CD4-positive, alpha-beta T cell treated with Interleukin-15 for 4 hours (primary cell): ENCODE measurements at regions not wholly inside any gene's neighbourhood (a gene's known extent, or its start where the extent isn't known, plus 50 kb on each side); places are given as distances from the start of the nearest gene placed in this dataset.

Experiments used
- DNase-seq: peaks from one replicate; pipeline ENCODE4 v3.0.0-alpha.2; 2020; ENCODE audit warnings: low spot score

GRCh38 chr1:218938259-218938658 lies 235.4 kb upstream of the LYPLAL1 start:
- DNase-seq: no peak

DNA sequence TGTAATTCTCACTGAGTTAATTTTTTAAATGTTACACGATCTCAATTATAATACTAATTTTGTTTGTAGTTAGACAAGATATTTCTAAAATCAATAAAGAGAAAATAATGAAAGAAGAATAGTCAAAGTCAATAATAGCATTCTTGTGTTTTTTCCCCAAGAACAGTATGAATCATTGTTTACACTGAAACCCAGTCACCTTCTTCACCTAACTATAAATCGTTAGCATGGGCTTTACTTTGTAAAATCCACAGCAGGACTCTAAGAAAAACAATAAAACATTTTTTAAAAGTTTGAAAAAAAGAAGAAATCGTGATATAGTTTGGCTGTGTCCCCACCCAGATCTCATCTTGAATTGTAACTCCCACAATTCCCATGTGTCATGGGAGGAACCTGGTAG lies 234.6 kb upstream of the LYPLAL1 start:
- no peak for DNase-seq

DNA sequence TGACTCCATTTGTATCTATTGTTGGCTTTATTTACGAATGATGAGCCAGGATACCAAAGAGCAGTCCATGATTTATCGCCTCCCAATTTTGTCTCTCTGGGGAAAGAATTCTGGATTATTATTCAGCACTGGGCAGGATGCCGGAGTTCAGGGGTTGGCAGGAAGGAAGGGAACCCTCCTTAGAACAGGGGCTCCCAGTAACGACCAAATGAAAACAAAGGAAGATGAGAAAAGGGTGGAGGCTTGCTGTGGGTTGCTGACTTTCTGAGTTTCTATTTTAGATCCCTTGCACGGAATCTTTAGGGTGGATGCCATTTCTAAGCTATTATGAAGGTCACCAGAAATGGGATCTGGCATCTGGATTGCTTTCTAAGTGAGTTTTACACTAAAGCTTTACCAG lies 231.2 kb upstream of the LYPLAL1 start:
- DNase-seq: no peak

- DNase-seq: no peak
Measured at GRCh38 chr1:218943371-218943770, 230.3 kb upstream of the LYPLAL1 start.

GRCh38 chr1:218945050-218945449 lies 228.6 kb upstream of the LYPLAL1 start:
- DNase-seq: no peak

DNA sequence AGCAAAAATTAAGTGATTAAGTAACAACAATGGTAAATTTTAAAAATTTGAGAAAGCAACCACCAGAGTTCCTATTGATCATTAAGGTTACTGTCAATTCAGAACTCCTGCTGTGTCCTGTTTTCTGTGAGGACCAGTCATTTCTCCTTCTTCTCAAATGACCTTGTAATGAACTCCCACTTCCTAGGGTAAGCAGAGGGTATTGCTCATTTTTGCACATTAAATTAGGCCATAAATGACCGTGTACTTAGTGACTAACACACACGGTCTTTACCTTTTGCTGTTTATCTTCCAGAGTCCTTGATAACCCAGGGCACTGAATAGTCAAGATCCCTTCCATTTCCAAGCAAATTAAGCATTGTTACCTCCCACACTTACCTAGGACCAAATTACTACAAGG lies 227.5 kb upstream of the LYPLAL1 start:
- DNase-seq: no peak

DNA sequence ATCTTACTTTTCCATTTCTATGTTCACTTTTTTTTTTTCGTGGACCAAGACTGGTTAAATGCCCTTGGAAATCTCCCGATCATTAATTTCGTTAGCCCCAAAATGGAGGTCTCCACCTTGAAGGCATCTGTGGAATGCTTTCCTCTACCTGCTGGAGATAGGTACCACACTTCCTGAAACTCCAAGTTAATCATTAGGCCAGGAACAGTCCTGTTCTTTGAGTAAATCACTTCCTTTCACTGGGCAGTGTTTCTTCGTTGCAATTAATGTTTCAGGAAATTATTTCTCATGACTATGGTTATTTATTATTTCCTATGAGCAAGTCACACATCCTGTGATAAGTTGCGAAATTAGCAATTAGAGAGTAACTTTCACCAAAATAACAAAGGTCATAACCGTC lies 225.2 kb upstream of the LYPLAL1 start:
- no peak for DNase-seq

DNA sequence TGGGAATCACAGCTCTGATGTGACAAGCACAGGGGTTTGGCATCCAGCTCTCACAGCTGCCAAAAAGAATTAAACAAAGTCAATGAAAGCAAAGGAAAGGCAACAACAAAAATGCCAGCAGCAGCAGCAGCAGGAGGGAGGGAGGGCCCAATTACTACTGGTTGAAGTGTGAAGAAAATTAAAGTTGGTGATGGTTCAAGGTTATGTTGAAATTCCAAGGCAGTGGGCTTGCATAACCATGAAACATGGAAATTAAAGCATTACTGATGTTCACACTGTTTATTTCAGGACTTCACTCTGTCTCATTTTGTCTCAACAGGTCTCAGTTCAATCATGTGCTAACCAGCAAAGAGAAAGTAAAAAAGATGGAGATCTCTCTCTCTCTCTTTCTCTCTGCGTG lies 220.3 kb upstream of the LYPLAL1 start:
- DNase-seq: no peak

DNA sequence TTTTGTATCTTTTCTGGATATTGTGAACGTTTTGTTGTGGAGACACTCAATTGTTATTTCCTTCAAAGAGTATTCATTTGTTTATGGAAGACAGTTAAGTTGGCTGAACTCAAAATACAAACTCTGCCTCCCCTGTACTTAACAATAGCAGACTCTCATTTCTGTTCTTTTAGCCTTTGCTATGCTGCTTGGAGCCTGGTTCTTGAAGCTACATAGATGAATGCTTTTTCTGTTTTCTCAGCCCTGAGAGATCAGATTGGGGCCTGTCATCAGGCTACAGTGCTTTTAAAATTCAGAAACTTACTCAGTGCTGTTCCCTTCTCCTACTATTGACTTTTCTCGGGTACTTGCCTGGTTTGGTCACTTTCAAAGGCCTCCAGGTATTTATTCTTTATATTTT lies 215.7 kb upstream of the LYPLAL1 start:
- DNase-seq: no peak

GRCh38 chr1:218959784-218960183 lies 213.9 kb upstream of the LYPLAL1 start:
- DNase-seq: no peak

DNA sequence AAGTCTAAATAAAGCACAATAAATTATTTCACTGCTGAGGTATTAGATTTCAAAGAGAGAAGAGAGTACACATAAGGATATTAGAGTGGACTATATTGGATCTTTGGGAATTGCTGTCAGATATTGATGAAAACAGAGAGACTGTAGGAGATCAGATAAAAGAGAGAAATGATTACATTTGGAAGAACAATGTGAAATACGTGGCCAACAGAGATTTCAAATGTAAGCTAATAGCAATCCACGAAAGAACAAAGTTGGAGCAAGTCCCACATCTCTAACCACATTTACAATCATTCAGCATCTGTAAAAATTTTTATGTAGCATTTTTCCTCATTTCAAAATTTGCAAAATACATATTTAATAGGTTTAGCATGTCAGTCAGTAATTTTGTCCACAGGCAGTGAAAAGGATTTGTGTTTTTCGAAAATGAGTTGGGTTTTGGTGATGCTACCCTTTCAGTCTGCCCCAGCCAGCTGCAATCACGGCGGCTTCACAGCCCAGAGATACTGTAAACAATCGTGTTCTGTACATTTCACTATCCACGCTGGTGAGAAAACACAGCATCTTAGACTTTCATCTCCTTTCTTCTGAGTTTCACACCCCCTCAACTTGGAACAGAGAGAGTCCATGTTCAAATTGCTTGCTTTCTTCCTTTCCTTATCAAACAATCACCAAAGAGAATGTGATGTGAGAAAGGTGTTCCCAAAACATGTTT lies 209.1 kb upstream of the LYPLAL1 start:
- DNase-seq: no peak

DNA sequence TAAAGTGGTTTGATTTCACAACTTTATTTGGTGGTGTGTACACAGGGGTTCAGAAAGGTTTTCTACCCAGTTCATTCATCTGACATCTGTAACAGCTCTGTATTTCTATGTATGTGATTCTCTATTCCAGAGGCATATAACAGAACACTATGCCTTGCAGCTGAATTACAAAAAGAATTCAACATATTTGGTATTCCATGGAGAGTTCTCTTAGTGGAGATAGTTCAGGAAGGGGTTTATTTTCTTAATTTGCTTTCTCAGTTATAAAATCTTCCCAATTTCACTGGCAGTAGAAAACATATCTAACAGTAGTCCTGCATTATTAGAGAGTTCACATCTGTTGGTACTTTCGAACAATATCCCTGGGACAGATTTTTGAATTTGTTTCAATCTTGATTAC lies 207.9 kb upstream of the LYPLAL1 start:
- DNase-seq: no peak

DNA sequence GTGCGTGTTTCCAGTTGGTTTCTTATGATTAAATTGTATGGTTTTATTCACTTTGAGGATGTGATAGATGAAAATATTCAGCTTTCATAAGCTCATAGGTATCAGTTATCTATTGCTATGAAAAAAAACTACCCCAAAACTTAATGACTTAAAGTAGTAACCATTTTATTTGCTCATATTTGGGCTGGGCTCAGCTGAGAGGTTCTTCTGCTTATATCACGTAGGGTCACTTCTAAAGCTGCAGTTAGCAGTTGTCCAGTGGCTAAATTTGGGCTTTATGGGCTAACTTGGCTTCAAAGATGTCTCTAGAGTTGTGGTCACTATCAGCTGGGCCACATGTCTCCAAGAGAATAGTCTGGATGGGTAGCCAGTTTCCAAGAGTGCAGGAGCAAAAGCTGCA lies 206.4 kb upstream of the LYPLAL1 start:
- DNase-seq: no peak

- DNase-seq: no peak
Measured at GRCh38 chr1:218967836-218968235, 205.8 kb upstream of the LYPLAL1 start.

DNA sequence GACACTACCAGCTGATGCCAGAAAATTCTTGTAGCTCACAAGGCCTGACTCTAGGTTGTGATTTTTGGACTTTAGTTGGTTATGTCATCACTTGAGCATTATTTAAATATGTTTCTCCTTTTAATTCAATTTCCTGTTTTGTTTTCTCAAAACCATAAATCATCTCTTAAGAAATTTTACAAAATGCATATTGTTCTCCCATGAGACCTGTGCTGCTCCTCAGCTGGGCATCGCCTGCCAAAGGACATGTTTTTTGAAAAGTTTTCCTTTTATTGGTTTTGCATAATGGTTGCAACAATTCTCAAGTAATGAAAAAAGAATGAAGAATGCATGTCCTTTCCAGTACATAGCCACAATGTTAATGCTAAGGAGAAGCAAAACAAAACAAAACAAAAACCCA lies 204.7 kb upstream of the LYPLAL1 start:
- no peak for DNase-seq

- no peak for DNase-seq
Measured at GRCh38 chr1:218970397-218970990, 203.2 kb upstream of the LYPLAL1 start.

DNA sequence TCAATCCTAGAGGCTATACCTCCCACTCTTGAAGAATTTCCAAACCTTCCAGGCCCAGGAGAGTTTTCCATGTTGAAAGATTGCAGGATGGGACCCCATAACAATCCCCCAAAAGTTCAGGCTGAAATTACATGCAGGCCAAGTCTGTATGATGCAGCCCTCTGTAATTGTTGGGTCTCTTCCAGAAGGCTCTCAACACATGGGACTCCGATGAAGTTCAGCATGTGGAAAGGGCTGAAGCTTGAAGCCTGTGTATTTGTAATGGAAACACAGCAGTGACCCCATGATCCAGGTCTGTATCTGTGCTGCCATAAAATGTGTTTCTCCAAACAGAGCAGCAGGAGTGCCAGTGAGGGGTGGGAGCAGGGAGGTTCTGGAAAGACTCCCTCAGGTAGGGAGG lies 202.5 kb upstream of the LYPLAL1 start:
- no peak for DNase-seq

GRCh38 chr1:218980881-218981280 lies 192.8 kb upstream of the LYPLAL1 start:
- DNase-seq: no peak

GRCh38 chr1:218982482-218982881 lies 191.2 kb upstream of the LYPLAL1 start:
- DNase-seq: no peak

DNA sequence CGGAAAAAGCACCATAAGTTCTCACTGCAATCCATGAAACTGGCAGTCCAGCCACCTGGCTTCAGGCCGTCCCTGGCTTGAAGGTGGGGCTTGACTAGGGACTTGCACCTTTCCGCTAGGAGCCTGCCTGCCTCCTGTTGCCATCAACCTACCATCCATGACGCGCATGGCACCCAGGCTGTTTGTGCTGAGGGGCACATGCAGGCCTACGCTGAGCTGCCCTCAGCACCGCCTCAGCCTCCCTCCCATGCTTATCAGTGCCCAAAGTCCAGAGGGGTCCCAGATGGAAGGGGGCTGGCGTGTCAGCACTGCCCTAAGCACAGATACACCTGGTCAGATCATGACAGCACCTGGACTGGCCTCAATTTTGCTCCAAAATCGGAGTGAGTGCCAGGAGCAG lies 190.2 kb upstream of the LYPLAL1 start:
- no peak for DNase-seq

DNA sequence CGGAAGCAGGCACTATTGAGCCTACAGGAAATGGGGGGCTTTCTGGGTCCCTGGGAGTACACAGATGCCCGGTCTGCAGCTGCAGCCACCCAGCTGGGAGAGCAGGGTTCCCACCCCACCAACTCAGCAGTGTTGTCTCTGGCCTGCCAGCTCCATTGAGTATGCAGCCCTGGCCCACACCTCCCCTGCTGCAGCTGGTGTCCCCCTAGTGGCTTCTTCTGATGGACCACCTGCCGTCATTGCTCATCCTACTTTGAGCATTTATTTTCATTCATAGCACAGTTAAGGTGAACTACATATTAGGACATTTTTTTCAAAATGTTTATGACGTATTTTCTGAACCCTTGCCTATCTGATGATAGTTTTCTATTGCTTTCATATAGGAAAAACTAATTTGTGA lies 189.8 kb upstream of the LYPLAL1 start:
- no peak for DNase-seq

DNA sequence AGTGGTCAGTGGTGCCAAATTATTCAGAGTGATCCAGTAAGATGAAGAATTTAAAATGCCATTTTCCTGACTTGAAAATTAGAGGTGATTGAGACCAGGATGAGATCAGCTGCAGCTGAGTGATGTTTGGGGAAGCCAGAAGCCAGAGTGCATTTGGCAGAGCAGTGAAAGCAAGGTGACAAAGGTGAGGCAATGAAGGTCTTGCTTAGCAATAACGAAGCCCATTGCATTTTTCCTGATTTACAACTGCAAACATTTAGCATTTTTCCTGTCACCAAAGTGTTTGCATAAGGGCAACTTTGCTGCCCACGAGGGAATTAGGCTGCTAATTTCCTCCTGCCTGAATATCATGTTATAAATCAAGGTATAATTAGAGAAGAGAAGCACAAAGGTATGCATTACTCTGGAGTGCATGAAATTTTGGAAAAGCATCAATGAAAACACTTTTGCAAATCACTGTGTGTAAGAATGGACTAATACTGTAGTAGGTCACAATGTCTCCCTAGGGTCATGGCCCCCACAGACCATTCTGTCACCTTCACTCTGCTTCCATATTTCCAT lies 188.2 kb upstream of the LYPLAL1 start:
- DNase-seq: no peak

DNA sequence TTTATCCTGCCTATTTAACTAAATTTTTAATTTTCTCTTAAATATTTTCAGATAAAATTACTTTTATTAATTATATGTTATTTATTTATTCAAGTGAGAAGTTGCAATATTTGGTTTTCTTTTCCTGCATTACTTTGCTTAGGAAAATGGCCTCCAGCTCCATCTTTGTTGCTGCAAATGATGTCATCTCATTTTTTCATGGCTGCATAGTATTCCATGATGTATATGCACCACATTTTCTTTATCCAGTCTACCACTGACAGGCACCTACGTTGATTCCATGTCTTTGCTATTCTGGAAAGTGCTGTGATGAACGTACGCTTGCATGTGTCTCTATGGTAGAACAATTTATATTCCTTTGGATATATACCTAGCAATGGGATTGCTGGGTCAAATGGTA lies 186.9 kb upstream of the LYPLAL1 start:
- DNase-seq: no peak

DNA sequence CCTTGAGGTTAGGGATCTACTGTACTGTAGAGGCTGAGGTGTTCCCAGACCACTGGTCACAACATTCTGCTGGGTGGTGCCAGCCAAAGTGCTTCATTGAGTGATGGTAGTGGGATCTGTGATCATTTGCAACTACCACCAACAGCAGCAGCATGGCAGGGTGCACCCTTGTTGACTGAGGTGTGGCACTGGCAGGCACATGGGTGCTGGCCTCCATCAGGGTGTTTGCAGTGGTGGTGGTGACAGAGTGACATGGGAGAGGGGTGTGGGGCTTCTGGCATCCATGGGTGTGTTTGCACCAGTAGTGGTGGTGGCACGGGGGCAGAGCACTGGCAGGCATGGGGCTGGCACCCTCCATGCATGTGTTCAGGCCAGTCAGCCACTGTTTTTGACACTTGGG lies 183.7 kb upstream of the LYPLAL1 start:
- no peak for DNase-seq
